ENCODE measurements at regions not wholly inside any gene's neighbourhood (a gene's known extent, or its start where the extent isn't known, plus 50 kb on each side); places are given as distances from the start of the nearest gene placed in this dataset.

DNA sequence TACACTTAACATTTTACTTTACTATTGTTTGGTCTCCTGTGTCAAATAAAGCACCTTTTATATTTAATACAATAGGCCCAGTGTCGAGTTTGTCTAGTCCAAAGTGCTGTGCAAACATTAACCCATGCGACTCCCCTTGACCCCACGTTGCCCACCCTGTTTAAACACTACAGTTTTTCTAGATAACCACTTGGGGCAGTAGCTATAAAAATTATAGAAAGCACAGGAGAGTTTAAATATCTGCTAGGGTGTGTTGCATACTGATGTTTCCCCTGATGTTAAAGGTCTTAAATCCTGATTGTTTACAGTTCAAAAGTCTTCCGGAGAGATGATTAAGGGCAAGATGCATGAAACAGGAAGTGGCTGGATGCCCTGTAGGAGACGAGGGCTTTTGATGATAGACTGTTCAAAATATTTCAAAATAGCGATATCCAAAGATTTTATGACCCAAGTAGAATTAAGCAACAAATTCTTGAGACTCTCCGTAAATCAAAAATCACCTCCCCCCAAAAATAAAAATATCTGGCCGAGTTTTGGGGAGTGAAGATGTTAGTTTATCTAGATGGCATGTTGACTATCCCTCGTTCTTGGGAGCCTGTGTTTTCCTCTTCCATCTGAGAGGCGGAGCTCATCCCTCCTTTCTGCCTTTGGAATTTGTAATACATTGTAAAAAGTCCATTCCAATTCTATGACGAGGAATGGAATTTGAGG is 167.1 kb downstream of the FGF9 start:
- no peak for TF ChIP-seq POLR2A (IDR thresholded peaks at IDR 0.05; ENCODE audit: low read length)
- no peak for TF ChIP-seq GATA1 (IDR thresholded peaks at IDR 0.05; ENCODE audit: low read depth, low read length)
